HG02623 (cell line): ENCODE measurements at regions not wholly inside any gene's neighbourhood (a gene's known extent, or its start where the extent isn't known, plus 50 kb on each side); places are given as distances from the start of the nearest gene placed in this dataset.

Source experiments
- ATAC-seq: cut with Tn5 transposase; IDR thresholded peaks from one replicate; pipeline ENCODE4 v1.9.1; 2021; ENCODE audit warnings: moderate library complexity; ENCODE audit not compliant: unreplicated experiment

DNA sequence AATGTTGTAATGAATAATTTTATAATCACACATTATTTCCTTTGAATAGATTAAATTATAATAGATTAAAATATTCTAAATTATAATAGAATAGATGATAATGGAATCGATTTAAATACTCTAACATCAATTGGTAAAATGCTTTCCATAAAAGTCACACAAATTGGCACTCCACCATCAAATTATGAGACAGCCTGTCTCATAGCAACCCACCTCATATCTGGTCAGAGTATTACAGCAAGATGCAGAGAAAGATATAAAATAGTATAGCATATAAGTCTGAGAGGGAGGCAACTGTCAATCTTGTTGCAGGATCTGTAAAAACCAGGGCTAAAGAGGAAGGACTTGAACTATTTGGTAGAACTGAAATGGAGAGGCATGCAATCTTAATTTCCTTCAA is 98.4 kb upstream of the NCKAP5 start:
- no peak for ATAC-seq

DNA sequence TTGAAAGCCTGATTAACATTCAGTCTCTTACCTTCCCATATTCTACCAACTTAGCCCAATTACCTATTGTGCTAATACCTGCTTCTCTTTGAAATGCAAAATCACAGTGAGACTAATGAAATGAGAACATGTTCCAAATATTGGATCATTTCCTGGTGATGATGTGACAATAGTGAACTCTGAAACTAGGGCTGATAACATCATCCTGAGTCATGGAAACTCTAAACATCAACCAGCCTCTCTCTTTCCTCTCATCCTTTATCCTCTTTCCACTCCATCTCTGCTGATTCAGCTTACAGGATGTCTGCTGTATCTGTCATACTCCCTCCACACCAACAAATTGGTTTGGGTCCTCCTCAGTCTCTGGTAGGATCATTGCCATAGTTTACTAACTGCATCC is 98.8 kb upstream of the NCKAP5 start:
- ATAC-seq: no peak

- no peak for ATAC-seq
These were observed 99.7 kb upstream of the NCKAP5 start for GRCh38 chr2:133667968-133668367.

DNA sequence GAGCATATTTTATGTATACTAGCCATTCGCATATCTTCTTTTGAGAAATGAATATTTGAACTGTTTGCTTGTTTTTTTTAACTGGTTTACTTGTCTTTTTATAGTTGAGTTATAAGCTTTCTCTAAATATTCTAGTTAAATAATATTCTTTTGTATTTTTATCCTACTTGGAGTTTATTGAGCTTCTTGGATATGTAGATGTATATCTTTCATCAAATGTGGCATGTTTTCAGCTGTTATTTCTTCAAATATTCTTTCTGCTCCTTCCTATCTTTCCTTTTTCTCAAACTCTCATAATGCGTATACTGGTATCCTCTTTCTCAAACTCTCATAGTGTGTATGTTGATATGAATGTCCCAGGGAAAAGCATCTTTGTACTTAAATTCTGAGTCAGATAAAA is 100.3 kb upstream of the NCKAP5 start:
- ATAC-seq: no peak

DNA sequence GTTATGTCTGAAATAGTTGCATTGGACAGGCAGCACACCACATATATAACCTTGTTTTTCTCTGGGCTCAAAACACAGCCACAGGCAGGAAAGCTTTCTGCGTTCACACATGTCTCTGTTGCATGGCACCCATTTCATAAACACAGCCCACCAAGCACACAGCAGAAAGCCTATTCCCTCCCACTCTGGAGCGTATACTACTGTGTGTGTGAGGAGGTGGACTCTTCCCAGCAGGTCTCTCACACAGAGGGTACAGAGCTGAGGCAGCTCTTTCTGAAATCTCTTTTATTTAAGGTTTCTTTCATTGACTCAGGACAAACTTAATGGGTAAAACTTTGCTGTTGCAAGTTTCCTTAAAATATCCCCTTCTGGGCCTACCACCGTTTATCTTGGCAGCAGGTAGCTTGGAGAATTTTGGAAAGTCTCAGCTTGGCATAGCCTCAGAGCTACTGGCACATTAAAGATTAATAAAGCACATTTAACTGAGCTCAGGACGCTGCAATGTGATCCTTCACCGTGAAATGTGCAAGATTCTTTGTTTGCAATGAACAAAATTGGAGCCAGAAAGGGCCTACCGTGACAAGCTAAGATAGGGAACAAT is 105.1 kb upstream of the NCKAP5 start:
- ATAC-seq: no peak

DNA sequence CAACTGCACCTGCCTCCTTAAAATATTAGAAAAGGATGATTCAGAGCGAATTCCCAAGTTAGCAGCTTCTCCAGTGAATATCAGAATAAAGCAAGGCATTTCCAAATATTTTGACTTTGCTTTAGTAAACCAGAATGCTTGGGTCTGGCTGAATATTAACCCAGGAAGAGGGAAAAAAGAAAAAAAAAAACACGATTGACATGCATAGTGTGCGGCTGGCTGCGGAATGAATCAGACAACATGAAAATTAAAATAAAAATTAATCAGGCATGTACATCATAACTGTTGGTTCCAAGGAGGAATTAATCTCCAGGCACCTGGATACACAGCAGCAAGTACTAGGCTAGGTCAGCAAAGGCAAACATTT is 105.8 kb upstream of the NCKAP5 start:
- no peak for ATAC-seq

GRCh38 chr2:133674433-133675331 is 106.4 kb upstream of the NCKAP5 start:
- ATAC-seq: no peak

DNA sequence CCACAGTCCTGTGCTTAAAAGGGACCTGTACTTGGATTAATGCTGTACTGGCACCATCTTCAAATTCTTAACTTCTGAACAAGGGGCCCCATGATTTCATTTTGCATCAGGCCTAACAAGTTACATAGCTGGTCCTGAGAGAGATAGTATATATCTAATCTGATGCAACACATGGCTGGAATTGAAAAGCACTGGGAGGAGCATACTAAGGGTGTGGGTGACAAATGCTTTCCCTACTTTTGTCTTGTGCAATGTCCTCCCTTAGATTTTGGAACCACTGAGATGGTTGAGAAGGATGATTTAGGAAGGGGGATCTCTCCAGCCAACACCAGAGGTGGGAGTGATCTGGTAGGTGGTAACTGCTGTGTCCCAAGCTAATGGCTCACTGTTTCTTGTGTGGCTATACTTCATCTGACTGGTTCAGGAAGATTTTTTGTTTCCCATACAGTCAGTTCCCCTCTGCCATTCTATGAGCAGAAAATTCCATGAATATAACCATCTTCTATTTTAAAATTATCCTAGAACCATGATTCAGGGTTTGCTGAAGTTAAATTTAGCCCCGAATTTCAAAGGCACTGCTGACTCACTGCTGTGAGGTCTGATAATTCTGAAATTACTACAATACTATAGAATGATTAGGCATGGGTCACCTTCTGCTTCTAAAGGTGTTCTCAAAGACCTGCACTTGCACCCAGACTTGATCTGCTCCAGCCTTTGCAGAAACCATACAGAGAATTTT is 108.3 kb upstream of the NCKAP5 start:
- ATAC-seq: no peak

DNA sequence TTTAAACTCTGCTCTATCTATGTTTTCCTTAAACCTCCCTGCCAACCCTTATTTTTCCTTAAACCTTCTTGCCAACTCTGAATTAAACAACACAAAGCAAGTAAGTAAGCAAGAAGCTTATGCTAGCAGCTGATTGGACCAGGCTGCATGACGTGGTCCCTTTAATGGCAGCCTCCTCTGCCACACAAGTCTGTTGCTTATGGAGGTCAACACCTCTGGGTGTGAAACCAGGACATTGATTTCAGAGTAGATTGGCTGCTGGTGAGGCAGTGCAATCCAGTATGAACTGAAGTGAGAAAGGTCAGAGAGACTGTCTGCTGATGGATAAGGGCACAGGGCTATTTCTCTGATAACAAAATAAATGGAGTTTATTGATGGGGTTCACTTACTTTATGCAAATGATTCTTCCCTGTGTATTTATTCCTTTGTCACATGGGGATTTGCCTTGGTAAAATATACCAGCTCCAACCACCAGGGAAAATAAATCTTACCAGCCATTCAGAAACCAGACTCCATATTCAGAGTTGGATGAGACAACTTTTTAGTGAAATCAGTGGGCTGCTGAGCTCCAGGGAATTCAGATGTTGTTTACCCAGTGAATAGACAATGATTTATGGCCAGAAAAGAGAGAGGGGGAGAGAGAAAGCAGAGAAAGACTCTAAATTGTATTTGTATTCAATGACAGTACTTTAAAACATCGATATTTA is 112.2 kb upstream of the NCKAP5 start:
- no peak for ATAC-seq

GRCh38 chr2:133682347-133682746 is 114.1 kb upstream of the NCKAP5 start:
- no peak for ATAC-seq

- no peak for ATAC-seq
These were observed 114.6 kb upstream of the NCKAP5 start for GRCh38 chr2:133682906-133683305.

GRCh38 chr2:133685636-133686215 is 117.5 kb upstream of the NCKAP5 start:
- no peak for ATAC-seq

DNA sequence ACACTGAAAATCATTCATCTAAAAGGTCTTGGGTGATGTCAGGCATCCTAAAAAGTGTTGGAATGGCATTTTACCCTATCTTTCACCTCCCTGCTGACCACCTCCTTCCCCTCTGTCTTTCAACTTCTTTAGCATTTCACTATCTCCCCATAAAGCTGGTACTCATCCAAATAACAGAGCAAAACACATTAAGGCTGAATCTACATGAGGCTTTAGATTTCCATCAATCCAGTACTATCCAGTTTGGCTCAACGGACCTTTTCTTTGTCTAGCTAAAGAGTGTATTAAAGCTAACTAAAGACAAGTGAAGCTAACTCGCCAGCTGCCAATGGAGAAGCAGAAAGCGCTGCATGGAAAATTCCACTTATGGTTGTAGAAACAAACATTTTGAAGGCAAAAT is 122.5 kb upstream of the NCKAP5 start:
- no peak for ATAC-seq

- no peak for ATAC-seq
These were observed 123.1 kb upstream of the NCKAP5 start for GRCh38 chr2:133691336-133691735.

GRCh38 chr2:133705287-133705686 is 137.0 kb upstream of the NCKAP5 start:
- ATAC-seq: no peak

GRCh38 chr2:133710613-133711012 is 142.3 kb upstream of the NCKAP5 start:
- no peak for ATAC-seq

- ATAC-seq: no peak
These were observed 142.9 kb upstream of the NCKAP5 start for GRCh38 chr2:133711201-133711600.

- no peak for ATAC-seq
These were observed 143.5 kb upstream of the NCKAP5 start for GRCh38 chr2:133711806-133712205.

GRCh38 chr2:133712369-133712768 is 144.1 kb upstream of the NCKAP5 start:
- ATAC-seq: no peak

DNA sequence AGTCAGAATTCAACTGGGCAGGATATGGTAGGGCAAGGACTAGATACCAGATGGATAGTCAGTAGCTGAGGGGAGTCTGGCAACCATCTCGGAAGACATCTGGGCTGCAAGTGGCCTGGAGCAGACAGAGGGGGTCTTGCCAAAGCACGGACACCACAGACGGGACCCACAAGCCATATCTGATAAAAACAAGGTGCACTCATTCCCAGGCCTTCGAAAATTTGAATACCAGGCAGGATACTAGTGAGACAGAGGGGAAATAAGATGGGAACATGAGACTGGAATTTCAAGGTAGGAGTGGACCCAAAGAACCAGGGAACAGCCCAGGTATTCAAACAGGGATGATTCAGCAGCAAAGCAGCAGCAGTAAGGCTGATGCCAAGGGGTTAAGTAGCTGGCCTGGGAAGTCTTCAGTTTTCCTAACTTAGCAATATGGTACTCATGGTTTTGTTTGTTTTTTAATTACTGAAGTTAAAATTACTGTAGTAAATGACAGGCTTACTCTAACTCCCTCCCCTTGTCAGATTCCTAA is 144.9 kb upstream of the NCKAP5 start:
- no peak for ATAC-seq

GRCh38 chr2:133716166-133716565 is 147.9 kb upstream of the NCKAP5 start:
- ATAC-seq: no peak
